Head of caudate nucleus (tissue), 42 donors: ENCODE measurements at regions not wholly inside any gene's neighbourhood (a gene's known extent, or its start where the extent isn't known, plus 50 kb on each side); places are given as distances from the start of the nearest gene placed in this dataset.
"Not testable (repeated sequence)": the region's sequence is repeated elsewhere in the genome, so short reads cannot be mapped to it uniquely, and the experiment has no call there.

Experiments used
- DNase-seq, 42 donors: peaks; one replicate each; pipeline versions ENCODE4 v3.0.0 to v3.0.0-alpha.2; 2020 to 2021; ENCODE audit warnings: mixed read lengths in 7 of 42
- intact Hi-C: fragments of 100-400 bp; cut with DNase I; formaldehyde crosslinking; loops from one replicate; pipeline ENCODE4 v1.15.0; 2022

- intact Hi-C loops, DNase-seq: not testable (repeated sequence)
These were observed 2148.1 kb upstream of the DEFB115 start for GRCh38 chr20:29109386-29109785.

DNA sequence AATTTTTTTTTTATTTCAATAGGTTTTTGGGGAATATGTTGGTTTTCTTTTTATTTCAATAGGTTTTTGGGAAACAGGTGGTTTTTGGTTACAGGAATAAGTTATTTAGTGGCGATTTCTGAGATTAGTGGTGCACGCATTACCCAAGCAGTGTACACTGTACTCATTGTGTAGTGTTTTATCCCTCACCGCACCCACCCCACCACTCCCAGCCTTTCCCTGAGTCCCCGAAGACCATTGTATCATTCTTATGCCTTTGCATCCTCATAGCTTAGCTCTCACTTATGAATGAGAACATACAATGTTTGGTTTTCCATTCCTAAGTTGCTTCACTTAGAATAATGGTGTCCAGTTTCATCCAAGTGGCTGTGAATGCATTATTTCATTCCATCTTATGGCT, 2142.4 kb upstream of the DEFB115 start:
- DNase-seq, intact Hi-C loops: not testable (repeated sequence)

DNA sequence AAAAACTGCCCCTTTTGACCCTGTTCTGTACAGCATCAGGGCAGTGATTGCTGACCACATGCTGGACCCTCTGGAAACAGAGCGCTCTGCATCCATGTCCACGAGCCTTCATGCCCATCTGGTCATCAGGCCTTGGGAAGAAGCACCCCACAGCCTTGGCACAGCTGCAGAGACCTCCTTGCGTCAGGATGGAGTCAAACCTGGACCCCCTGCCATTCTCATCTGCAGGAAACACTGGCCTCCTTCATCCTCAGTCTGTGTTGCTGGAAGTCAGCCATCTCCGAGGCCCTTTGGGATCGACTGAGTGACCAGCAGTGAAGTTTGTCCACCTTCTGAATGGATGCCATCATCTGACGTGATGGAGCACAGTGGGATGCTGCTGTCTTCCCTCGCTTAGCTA, 2138.3 kb upstream of the DEFB115 start:
- intact Hi-C loops, result no loop called here
- DNase-seq, result no peak

DNA sequence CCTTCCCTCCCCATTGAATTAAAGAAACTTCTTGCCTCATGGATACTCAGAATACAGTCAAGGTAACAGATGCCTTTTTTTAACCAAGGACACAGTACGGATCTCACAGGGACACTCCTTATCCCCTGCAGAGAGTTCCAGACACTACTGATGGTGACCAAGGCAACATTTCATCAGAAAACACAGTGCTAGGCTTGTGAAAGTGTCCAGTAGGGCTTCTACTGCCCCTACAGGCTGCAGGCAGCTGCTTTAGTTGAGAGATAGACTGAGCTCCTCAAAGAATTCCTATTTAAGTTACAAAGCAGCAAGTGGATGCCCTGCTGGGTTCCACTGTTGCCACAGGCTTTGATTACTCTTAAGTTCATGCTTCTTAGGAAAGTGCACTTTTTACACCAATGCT, 2137.8 kb upstream of the DEFB115 start:
- intact Hi-C loops, DNase-seq: not testable (repeated sequence)

GRCh38 chr20:29120088-29120487, 2137.4 kb upstream of the DEFB115 start:
- intact Hi-C loops, DNase-seq: not testable (repeated sequence)

GRCh38 chr20:29120575-29120974, 2136.9 kb upstream of the DEFB115 start:
- DNase-seq, intact Hi-C loops: not testable (repeated sequence)

- DNase-seq, intact Hi-C loops: not testable (repeated sequence)
These were observed 2134.7 kb upstream of the DEFB115 start for GRCh38 chr20:29122784-29123183.

DNA sequence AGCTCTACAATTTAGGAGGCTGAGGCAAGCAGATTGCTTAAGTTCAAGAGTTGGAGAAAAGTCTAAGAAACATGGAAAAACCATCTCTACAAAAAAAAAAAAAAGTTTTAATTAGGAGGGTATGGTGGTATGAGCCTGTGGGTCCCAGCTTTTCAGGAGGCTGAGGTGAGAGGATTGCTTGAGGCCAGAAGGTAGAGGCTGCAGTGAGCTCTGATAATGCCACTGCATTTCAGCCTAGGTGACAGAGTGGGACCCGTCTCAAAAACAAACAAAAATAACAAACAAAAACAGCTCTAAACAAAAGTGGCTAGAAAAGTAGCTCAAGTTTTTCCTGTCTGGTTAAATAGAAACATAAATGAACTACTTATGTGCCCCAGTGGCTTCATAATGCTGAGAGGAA, 2133.6 kb upstream of the DEFB115 start:
- intact Hi-C loops, result no loop called here
- DNase-seq, result no peak
